ENCODE measurements at regions not wholly inside any gene's neighbourhood (a gene's known extent, or its start where the extent isn't known, plus 50 kb on each side); places are given as distances from the start of the nearest gene placed in this dataset.

DNA sequence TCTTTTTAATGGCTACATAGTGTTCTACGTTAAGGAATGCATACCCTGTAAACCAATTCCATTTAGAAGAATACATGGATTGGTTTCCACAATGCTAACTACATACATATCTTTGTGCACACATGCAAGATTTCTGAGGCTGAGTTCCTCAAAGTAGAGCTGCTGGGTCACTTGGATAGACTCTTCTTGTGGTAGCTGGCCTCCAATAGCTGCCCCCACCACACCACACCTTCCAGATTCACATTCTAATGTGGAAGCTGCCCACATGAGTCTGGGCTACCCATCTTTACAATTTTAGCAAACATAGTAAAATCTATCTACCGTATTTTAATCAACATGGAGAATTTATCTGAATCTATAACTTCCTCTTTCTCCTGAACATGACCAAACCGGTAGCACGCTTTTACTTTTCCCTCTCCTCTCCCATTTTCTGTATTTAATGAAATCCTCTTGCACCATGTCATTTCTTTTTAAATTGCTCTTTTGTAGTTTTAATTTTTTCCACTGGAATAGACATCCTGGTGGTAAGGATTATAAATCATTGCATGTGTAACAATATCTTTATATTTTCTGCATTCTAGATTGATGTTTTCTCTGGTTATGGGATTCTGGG, 74.7 kb upstream of the CITED2 start (continued):
- TF ChIP-seq, protein P1, sequence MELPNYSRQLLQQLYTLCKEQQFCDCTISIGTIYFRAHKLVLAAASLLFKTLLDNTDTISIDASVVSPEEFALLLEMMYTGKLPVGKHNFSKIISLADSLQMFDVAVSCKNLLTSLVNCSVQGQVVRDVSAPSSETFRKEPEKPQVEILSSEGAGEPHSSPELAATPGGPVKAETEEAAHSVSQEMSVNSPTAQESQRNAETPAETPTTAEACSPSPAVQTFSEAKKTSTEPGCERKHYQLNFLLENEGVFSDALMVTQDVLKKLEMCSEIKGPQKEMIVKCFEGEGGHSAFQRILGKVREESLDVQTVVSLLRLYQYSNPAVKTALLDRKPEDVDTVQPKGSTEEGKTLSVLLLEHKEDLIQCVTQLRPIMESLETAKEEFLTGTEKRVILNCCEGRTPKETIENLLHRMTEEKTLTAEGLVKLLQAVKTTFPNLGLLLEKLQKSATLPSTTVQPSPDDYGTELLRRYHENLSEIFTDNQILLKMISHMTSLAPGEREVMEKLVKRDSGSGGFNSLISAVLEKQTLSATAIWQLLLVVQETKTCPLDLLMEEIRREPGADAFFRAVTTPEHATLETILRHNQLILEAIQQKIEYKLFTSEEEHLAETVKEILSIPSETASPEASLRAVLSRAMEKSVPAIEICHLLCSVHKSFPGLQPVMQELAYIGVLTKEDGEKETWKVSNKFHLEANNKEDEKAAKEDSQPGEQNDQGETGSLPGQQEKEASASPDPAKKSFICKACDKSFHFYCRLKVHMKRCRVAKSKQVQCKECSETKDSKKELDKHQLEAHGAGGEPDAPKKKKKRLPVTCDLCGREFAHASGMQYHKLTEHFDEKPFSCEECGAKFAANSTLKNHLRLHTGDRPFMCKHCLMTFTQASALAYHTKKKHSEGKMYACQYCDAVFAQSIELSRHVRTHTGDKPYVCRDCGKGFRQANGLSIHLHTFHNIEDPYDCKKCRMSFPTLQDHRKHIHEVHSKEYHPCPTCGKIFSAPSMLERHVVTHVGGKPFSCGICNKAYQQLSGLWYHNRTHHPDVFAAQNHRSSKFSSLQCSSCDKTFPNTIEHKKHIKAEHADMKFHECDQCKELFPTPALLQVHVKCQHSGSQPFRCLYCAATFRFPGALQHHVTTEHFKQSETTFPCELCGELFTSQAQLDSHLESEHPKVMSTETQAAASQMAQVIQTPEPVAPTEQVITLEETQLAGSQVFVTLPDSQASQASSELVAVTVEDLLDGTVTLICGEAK (IDR thresholded peaks at IDR 0.05), result no peak
- TF ChIP-seq, protein P1 (CRISPR knock-in tag; IDR thresholded peaks at IDR 0.05), result no peak
- TF ChIP-seq FUS (optimal IDR thresholded peaks at IDR 0.05; ENCODE audit: low read depth, low read length) (no peak), TFAM (CRISPR knock-in tag; conservative IDR thresholded peaks at IDR 0.05) (no peak), SAFB2 (IDR thresholded peaks at IDR 0.05; ENCODE audit: borderline replicate concordance, low read depth, low read length, severe bottlenecking) (no peak), ESRRA (IDR thresholded peaks at IDR 0.05; ENCODE audit: borderline replicate concordance, low read depth) (no peak), ZBTB17 (CRISPR knock-in tag; IDR thresholded peaks at IDR 0.05) (0 out of 2 replicates have a peak, but pooled peaks have one; percentile 21), EWSR1 (IDR thresholded peaks at IDR 0.05; ENCODE audit: borderline replicate concordance, low read depth, partially characterized antibody) (no peak), ZNF57 (CRISPR knock-in tag; IDR thresholded peaks at IDR 0.05) (no peak), MED1 (CRISPR knock-in tag; IDR thresholded peaks at IDR 0.05; ENCODE audit: borderline replicate concordance) (no peak), POLR2G (IDR thresholded peaks at IDR 0.05; ENCODE audit: low read depth, low read length) (no peak), ZNF830 (CRISPR knock-in tag; IDR thresholded peaks at IDR 0.05) (no peak)
- TF ChIP-seq, protein P2, sequence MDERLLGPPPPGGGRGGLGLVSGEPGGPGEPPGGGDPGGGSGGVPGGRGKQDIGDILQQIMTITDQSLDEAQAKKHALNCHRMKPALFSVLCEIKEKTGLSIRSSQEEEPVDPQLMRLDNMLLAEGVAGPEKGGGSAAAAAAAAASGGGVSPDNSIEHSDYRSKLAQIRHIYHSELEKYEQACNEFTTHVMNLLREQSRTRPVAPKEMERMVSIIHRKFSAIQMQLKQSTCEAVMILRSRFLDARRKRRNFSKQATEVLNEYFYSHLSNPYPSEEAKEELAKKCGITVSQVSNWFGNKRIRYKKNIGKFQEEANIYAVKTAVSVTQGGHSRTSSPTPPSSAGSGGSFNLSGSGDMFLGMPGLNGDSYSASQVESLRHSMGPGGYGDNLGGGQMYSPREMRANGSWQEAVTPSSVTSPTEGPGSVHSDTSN (CRISPR knock-in tag; IDR thresholded peaks at IDR 0.05; ENCODE audit: low read depth), result no peak
- TF ChIP-seq, protein P2 (tag; conservative IDR thresholded peaks at IDR 0.05; ENCODE audit: low read depth), result 0 out of 2 replicates have a peak, but pooled peaks have one; percentile 9
- TF ChIP-seq, protein P3, sequence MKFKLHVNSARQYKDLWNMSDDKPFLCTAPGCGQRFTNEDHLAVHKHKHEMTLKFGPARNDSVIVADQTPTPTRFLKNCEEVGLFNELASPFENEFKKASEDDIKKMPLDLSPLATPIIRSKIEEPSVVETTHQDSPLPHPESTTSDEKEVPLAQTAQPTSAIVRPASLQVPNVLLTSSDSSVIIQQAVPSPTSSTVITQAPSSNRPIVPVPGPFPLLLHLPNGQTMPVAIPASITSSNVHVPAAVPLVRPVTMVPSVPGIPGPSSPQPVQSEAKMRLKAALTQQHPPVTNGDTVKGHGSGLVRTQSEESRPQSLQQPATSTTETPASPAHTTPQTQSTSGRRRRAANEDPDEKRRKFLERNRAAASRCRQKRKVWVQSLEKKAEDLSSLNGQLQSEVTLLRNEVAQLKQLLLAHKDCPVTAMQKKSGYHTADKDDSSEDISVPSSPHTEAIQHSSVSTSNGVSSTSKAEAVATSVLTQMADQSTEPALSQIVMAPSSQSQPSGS (CRISPR knock-in tag; IDR thresholded peaks at IDR 0.05), result no peak

Data from K562 (cell line).